NCI-H82 treated with DMSO at 0.1 percent for 48 hours (cell line): ENCODE measurements at regions not wholly inside any gene's neighbourhood (a gene's known extent, or its start where the extent isn't known, plus 50 kb on each side); places are given as distances from the start of the nearest gene placed in this dataset.
A peak's percentile ranks its signal among the peaks of the same experiment; 100 is the strongest.

ENCODE experiments used
- DNase-seq: peaks from one replicate; lab custom pipeline; 2025; ENCODE audit not compliant: unreplicated experiment; lab: John Stamatoyannopoulos, UW

GRCh38 chr9:20291201-20291600 is 331.1 kb downstream of the MLLT3 start:
- DNase-seq = no peak

- no peak for DNase-seq
Measured at GRCh38 chr9:20290257-20290656, 332.0 kb downstream of the MLLT3 start.

GRCh38 chr9:20289423-20290010 is 332.8 kb downstream of the MLLT3 start:
- DNase-seq = no peak

- DNase-seq = no peak
Measured at GRCh38 chr9:20286969-20287368, 335.3 kb downstream of the MLLT3 start.

- DNase-seq = no peak
Measured at GRCh38 chr9:20286154-20286700, 336.1 kb downstream of the MLLT3 start.

- DNase-seq = no peak
Measured at GRCh38 chr9:20284601-20285289, 337.6 kb downstream of the MLLT3 start.

- DNase-seq = no peak
Measured at GRCh38 chr9:20280330-20280729, 342.0 kb downstream of the MLLT3 start.

- DNase-seq = no peak
Measured at GRCh38 chr9:20276762-20277161, 345.5 kb downstream of the MLLT3 start.

GRCh38 chr9:20271723-20272122 is 350.6 kb downstream of the MLLT3 start:
- no peak for DNase-seq

- peak; percentile 30 for DNase-seq
Measured at GRCh38 chr9:20271096-20271495, 351.2 kb downstream of the MLLT3 start.

GRCh38 chr9:20270161-20270560 is 352.1 kb downstream of the MLLT3 start:
- DNase-seq = no peak

GRCh38 chr9:20269620-20270019 is 352.7 kb downstream of the MLLT3 start:
- DNase-seq = no peak

- DNase-seq = no peak
Measured at GRCh38 chr9:20264896-20265295, 357.4 kb downstream of the MLLT3 start.

GRCh38 chr9:20262611-20263010 is 359.7 kb downstream of the MLLT3 start:
- no peak for DNase-seq

- no peak for DNase-seq
Measured at GRCh38 chr9:20256284-20256948, 365.9 kb downstream of the MLLT3 start.

GRCh38 chr9:20255052-20255451 is 367.2 kb downstream of the MLLT3 start:
- DNase-seq = peak; percentile 31

GRCh38 chr9:20253635-20254034 is 368.7 kb downstream of the MLLT3 start:
- no peak for DNase-seq

GRCh38 chr9:20252778-20253177 is 369.5 kb downstream of the MLLT3 start:
- DNase-seq = peak; percentile 46

GRCh38 chr9:20250791-20251190 is 371.5 kb downstream of the MLLT3 start:
- peak; percentile 80 for DNase-seq

- peak; percentile 26 for DNase-seq
Measured at GRCh38 chr9:20244271-20244670, 378.0 kb downstream of the MLLT3 start.

- no peak for DNase-seq
Measured at GRCh38 chr9:20243841-20244240, 378.5 kb downstream of the MLLT3 start.
